ENCODE measurements at regions not wholly inside any gene's neighbourhood (a gene's known extent, or its start where the extent isn't known, plus 50 kb on each side); places are given as distances from the start of the nearest gene placed in this dataset.
A peak's percentile ranks its signal among the peaks of the same experiment; 100 is the strongest.

- Histone ChIP-seq H3K18ac (ENCODE audit: low read depth, low read length) (no peak overlapping the region), H3K9me1 (ENCODE audit: insufficient read depth, low read length) (peaks cover 10% of the 10 kb centered on the region; the same call in 1 of the 2 replicates), H3K56ac (ENCODE audit: extremely low read depth, insufficient read depth, low read length) (no peak overlapping the region), H2BK5ac (ENCODE audit: low read depth, low read length, poor library complexity, severe bottlenecking) (peak overlapping the region; percentile 85), H3K27me3 (ENCODE audit: control insufficient read depth, insufficient read depth, low read length) (no peaks in the 10 kb centered on the region), H3K14ac (replicated peaks; ENCODE audit: low read depth, low read length) (no peak overlapping the region), H3K4ac (ENCODE audit: low read depth, low read length) (no peak overlapping the region), H2AK5ac (ENCODE audit: low read depth, low read length) (no peak overlapping the region), H3K79me1 (ENCODE audit: low read depth in 1 of 2, low read length in 2 of 2) (peaks cover 13 to 20% of the 10 kb centered on the region in 2 experiments; a peak in 3 of 4 replicates), H3K36me3 (ENCODE audit: control insufficient read depth, insufficient read depth, low read length) (peaks cover 13% of the 10 kb centered on the region), H3K4me1 (ENCODE audit: control insufficient read depth, insufficient read depth, low read length) (peaks cover 6% of the 10 kb centered on the region), H4K20me1 (ENCODE audit: insufficient read depth, low read length) (no peaks in the 10 kb centered on the region), H3K9ac (ENCODE audit: low read depth, low read length) (no peak overlapping the region), H2BK15ac (ENCODE audit: low read depth, low read length) (no peak overlapping the region), H2BK120ac (ENCODE audit: low read depth, low read length) (no peak overlapping the region; the same call in 1 of the 2 replicates), H3K9me3 (ENCODE audit: control insufficient read depth, insufficient read depth, low read length) (no peaks in the 10 kb centered on the region), H4K5ac (ENCODE audit: low read depth, low read length) (no peak overlapping the region), H2AFZ (replicated peaks; ENCODE audit: low read length, poor library complexity) (no peak overlapping the region), H4K91ac (ENCODE audit: insufficient read depth, low read depth, low read length) (no peak overlapping the region), H2AK9ac (replicated peaks; ENCODE audit: low read depth, low read length, poor library complexity) (no peak overlapping the region), H3K4me2 (ENCODE audit: low read depth, low read length) (no peak overlapping the region), H4K8ac (ENCODE audit: low read depth in 2 of 2, low read length in 2 of 2) (peak overlapping the region in 1 of 2 experiments; percentile 54; a peak in 1 of 4 replicates), H3K4me3 (ENCODE audit: insufficient read depth, low read depth, low read length) (no peak overlapping the region), H2BK20ac (ENCODE audit: low read depth, low read length) (no peak overlapping the region), H3K23ac (ENCODE audit: low read depth, low read length) (no peak overlapping the region), H3K27ac (ENCODE audit: insufficient read depth, low read length) (no peak overlapping the region; the same call in 1 of the 2 replicates)
- no CpG with 5 or more reads among the region's 3 CpGs for WGBS, 2 experiments (ENCODE audit: extremely low coverage in 2 of 2, insufficient read length in 1 of 2)
- POLR2A ChIA-PET (ENCODE audit: unreplicated experiment), result no interaction called here
- peak; percentile 82 for DNase-seq
- BruUV-seq (replicated peaks), result no TSS peak
- intact Hi-C loops (cut with micrococcal nuclease), result no loop called here
- ATAC-seq (ENCODE audit: low read depth), result peak; percentile 91
- TF ChIP-seq MAFK (IDR thresholded peaks at IDR 0.05; ENCODE audit: low read depth, low read length) (no peak), USF2 (IDR thresholded peaks at IDR 0.05; ENCODE audit: low read depth, low read length) (no peak), POLR2A (IDR thresholded peaks at IDR 0.05; ENCODE audit: low read depth, low read length) (no peak), CHD1 (IDR thresholded peaks at IDR 0.05; ENCODE audit: low read depth, low read length) (no peak), FOS (IDR thresholded peaks at IDR 0.05; ENCODE audit: low read depth, low read length) (no peak), MAZ (IDR thresholded peaks at IDR 0.05; ENCODE audit: borderline replicate concordance, low read depth, low read length) (no peak), RFX5 (IDR thresholded peaks at IDR 0.05; ENCODE audit: low read depth, low read length) (no peak), RAD21 (IDR thresholded peaks at IDR 0.05; ENCODE audit: low read length) (no peak), CEBPB (IDR thresholded peaks at IDR 0.05; ENCODE audit: low read depth, low read length) (no peak), SMC3 (IDR thresholded peaks at IDR 0.05; ENCODE audit: low read depth, low read length) (no peak), RCOR1 (IDR thresholded peaks at IDR 0.05; ENCODE audit: insufficient replicate concordance, low read length) (no peak), NFE2L2 (IDR thresholded peaks at IDR 0.05; ENCODE audit: low read depth, low read length) (no peak), BHLHE40 (IDR thresholded peaks at IDR 0.05; ENCODE audit: low read depth, low read length) (no peak), CTCF (conservative IDR thresholded peaks at IDR 0.05; ENCODE audit: low read depth, low read length) (no peak), MXI1 (IDR thresholded peaks at IDR 0.05; ENCODE audit: borderline replicate concordance, low read depth, low read length) (no peak)
- TF ChIP-seq, protein P1, sequence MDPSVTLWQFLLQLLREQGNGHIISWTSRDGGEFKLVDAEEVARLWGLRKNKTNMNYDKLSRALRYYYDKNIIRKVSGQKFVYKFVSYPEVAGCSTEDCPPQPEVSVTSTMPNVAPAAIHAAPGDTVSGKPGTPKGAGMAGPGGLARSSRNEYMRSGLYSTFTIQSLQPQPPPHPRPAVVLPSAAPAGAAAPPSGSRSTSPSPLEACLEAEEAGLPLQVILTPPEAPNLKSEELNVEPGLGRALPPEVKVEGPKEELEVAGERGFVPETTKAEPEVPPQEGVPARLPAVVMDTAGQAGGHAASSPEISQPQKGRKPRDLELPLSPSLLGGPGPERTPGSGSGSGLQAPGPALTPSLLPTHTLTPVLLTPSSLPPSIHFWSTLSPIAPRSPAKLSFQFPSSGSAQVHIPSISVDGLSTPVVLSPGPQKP (IDR thresholded peaks at IDR 0.05; ENCODE audit: borderline replicate concordance, low read depth, low read length), result no peak
- CTCF ChIA-PET, result interaction anchor here (1.4 kb wide), 1 partner anchor 13 kb away, joined by 3 read pairs; no protein-coding TSS in a partner anchor
- in situ Hi-C loops (cut with MboI; ENCODE audit: low sequenced_read_pairs), result no loop called here
- dilution Hi-C loops (cut with HindIII; ENCODE audit: low sequenced_read_pairs, unreplicated experiment), result no loop called here
These were observed 249.9 kb upstream of the RGS6 start for GRCh38 chr14:71682337-71682736.
